ACC112 (cell line): ENCODE measurements at regions not wholly inside any gene's neighbourhood (a gene's known extent, or its start where the extent isn't known, plus 50 kb on each side); places are given as distances from the start of the nearest gene placed in this dataset.

Experiments used
- H2AFZ ChIP-seq: fragments of 200-600 bp; sonication (generic); one replicate; pipeline ENCODE4 v1.6.0; 2017; ENCODE audit warnings: antibody characterized with exemption, low read length; ENCODE audit not compliant: unreplicated experiment
- H3K27ac ChIP-seq: fragments of 200-600 bp; sonication (generic); 2 replicates; pipeline ENCODE4 v1.5.1; 2014; ENCODE audit warnings: low read depth, mild to moderate bottlenecking, antibody characterized with exemption, low read length, moderate library complexity
- H3K27me3 ChIP-seq: fragments of 200-600 bp; sonication (generic); 2 replicates; pipeline ENCODE4 v1.6.1; 2014; ENCODE audit warnings: mild to moderate bottlenecking, antibody characterized with exemption, low read length, moderate library complexity, mixed read lengths; ENCODE audit not compliant: insufficient read depth
- H3K36me3 ChIP-seq: fragments of 200-600 bp; sonication (generic); 2 replicates; pipeline ENCODE4 v1.6.1; 2016; ENCODE audit warnings: mild to moderate bottlenecking, antibody characterized with exemption, low read length, moderate library complexity, mixed read lengths; ENCODE audit not compliant: insufficient read depth
- H3K4me1 ChIP-seq: fragments of 200-600 bp; sonication (generic); one replicate; pipeline ENCODE4 v1.6.1; 2016; ENCODE audit warnings: low read length, mixed read lengths; ENCODE audit not compliant: insufficient read depth, unreplicated experiment, control insufficient read depth
- H3K4me3 ChIP-seq: fragments of 200-600 bp; sonication (generic); 2 replicates; pipeline ENCODE4 v1.5.1; 2014; ENCODE audit warnings: mild to moderate bottlenecking, low read depth, low read length
- H3K79me2 ChIP-seq: fragments of 200-600 bp; sonication (generic); one replicate; pipeline ENCODE4 v1.6.0; 2016; ENCODE audit warnings: low read length; ENCODE audit not compliant: control insufficient read depth, unreplicated experiment, insufficient read depth

DNA sequence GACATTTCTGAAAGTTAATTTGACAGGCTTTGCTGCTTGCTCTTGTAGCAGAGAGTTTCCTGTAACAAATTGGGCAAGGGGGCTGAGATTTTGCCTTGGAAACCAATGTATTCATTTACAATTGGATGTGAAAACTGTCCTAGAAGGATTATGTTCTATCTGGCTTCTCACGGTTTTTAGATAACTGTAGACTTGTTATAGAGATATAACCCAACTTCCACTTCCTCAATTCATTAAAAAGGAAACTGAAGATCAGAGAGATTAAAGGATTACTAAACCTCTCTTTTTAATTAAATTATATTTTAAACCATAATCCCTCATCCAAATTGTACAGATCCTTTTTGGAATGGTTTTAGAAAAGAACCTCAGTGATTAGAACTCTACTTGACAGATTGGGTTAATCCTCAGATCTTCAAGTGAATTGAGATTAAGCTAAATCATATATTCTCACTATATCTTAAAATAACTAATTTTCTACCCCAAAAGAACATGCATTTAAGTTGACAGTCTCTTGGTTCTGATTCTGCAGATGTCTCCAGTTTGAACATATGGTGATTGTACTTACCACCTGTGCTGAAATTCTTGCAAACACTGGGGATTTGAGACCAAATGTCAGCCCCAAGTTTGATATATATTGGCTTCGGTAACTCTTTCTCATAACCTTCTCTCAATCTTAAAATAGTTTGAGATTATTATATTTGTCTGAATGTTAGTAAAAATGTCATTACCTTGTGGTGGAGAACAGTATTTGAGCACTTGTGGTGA lies 130.1 kb upstream of the C9orf72 start:
- Histone ChIP-seq H3K4me1 (no peaks in the 10 kb centered on the region), H3K27me3 (no peaks in the 10 kb centered on the region), H2AFZ (no peak overlapping the region), H3K36me3 (no peaks in the 10 kb centered on the region), H3K79me2 (no peaks in the 10 kb centered on the region), H3K27ac (no peak overlapping the region), H3K4me3 (no peak overlapping the region)

DNA sequence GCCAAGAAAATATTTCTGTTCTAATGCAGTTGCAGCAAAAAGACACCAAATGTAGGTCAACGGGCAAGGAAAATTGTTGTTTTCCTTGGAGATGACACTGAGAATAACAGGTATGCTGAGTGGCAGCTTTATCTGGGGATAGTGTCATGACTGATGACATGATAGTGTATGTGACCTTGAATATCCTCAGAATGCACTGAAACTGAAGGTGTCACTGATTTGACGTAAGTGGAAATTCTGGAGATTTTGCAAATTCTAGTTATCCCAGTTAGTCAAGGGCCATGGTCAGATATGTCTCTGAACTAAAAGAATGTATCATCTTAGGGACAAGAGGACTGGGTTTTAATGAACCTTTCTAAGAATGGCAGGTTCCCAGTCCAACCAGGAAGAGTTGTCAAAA lies 138.0 kb upstream of the C9orf72 start:
- H3K36me3 ChIP-seq: no peaks in the 10 kb centered on the region
- H3K27ac ChIP-seq: no peak overlapping the region
- no peak overlapping the region for H3K4me3 ChIP-seq
- H3K4me1 ChIP-seq: no peaks in the 10 kb centered on the region
- no peak overlapping the region for H2AFZ ChIP-seq
- no peaks in the 10 kb centered on the region for H3K79me2 ChIP-seq
- no peaks in the 10 kb centered on the region for H3K27me3 ChIP-seq

DNA sequence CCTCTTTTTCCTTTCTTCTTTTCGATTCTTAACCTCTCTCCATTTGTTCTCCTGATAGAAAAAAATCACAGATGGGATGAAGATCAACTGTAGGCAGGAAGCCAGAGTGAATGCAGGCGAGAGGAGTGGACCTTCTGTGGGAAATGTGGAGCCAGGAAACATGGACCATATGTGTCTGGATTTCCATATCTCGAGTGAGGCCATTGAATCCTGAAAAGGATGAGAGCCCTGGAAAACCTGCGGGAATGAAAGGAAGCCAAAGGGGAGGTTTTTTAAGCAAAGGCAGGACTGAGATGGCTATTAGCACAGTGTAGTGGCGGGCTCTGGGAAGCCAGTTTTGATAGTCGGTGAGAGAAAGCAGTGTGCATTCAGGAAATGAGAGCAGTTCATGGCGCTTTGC lies 139.5 kb upstream of the C9orf72 start:
- Histone ChIP-seq H3K4me1 (no peaks in the 10 kb centered on the region), H2AFZ (no peak overlapping the region), H3K79me2 (no peaks in the 10 kb centered on the region), H3K36me3 (no peaks in the 10 kb centered on the region), H3K27me3 (no peaks in the 10 kb centered on the region), H3K27ac (no peak overlapping the region), H3K4me3 (no peak overlapping the region)

DNA sequence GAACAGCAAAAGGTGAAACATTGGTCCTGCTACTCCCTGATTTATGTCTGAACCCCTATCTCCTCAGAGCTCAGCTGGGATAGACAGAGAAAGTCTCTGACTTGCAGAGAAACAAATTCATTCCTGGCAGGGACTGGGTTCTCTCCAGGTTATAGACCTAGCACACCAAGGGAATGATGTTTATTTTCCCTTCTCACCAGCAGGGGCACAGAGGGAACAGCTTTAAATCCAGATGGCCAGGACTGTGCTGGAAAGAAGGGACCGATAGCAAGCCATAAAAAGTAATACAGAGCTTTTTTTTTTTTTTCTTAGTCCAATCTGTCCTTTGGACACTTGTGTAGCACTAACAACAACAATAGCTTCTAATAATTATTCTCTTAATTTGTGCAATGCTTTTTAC lies 141.1 kb upstream of the C9orf72 start:
- H3K79me2 ChIP-seq: no peaks in the 10 kb centered on the region
- no peaks in the 10 kb centered on the region for H3K4me1 ChIP-seq
- no peak overlapping the region for H3K4me3 ChIP-seq
- no peak overlapping the region for H2AFZ ChIP-seq
- H3K27ac ChIP-seq: no peak overlapping the region
- H3K36me3 ChIP-seq: no peaks in the 10 kb centered on the region
- no peaks in the 10 kb centered on the region for H3K27me3 ChIP-seq

DNA sequence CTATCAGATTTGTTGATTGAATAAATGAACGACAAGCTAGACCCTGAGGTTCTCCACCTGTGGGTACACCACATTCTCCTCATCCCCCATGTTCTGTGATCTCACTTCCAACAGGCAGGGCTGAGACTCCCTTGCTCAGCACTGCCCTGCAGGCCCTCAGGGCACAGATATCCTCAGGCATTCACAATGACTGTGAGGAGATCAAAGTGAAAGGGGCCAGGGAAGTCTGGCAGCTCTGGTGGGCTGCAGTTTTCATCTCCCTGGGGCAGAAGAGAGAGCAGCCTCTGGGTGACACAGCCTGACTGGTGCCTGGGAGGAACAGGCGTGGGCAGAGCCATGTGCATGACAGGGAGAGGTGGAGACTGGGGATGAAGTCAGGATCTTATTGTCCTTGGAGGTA lies 142.4 kb upstream of the C9orf72 start:
- Histone ChIP-seq H3K4me3 (no peak overlapping the region), H3K4me1 (no peaks in the 10 kb centered on the region), H2AFZ (no peak overlapping the region)

DNA sequence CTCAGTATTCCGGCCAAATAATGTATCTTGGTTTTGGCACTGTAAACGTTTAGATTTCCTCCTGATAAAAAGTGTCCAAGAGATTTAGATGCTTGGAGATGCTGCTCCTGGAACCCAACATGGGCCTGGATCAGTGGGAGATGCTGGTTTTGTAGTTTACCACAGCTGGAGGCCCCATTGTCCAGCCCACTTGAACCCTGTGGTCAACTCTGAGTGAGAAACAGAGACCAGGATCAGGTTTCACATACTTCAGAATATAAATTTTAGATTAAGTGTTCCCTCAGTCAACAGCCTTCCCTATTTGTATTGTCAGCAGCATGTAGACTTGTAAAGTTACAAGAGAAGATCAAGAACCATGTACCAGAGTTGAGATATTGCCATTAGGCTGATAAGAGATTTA lies 144.7 kb upstream of the C9orf72 start:
- H3K27me3 ChIP-seq: peaks cover 3% of the 10 kb centered on the region; the same call in 1 of the 2 replicates
- no peak overlapping the region for H3K4me3 ChIP-seq
- no peak overlapping the region for H3K27ac ChIP-seq
- no peak overlapping the region for H2AFZ ChIP-seq
- H3K79me2 ChIP-seq: no peaks in the 10 kb centered on the region
- H3K36me3 ChIP-seq: no peaks in the 10 kb centered on the region
- no peaks in the 10 kb centered on the region for H3K4me1 ChIP-seq

More for the DNA sequence above, 142.4 kb upstream of the C9orf72 start:
- Histone ChIP-seq H3K36me3 (no peaks in the 10 kb centered on the region), H3K27me3 (peaks cover 2% of the 10 kb centered on the region; the same call in 1 of the 2 replicates), H3K27ac (no peak overlapping the region), H3K79me2 (no peaks in the 10 kb centered on the region)

DNA sequence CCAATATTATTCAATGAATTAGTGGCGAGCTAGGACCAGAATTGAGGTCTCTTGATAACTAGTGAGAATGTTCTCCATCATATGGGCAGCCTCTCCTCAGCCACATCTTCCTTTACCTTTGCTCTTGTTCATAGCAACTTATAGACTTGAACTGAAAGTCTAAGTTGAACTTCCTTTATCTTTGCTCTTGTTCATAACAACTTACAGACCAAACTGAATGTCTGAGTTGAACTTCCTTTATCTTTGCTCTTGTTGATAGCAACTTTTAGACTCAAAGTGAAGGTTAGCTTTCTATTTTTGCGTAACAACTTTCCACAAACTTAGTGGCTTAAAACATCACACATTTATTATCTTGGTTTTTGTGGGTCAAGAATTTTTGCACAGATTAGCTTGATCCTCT lies 146.4 kb upstream of the C9orf72 start:
- H3K4me3 ChIP-seq: no peak overlapping the region
- peaks cover 3% of the 10 kb centered on the region for H3K27me3 ChIP-seq
- no peak overlapping the region for H3K27ac ChIP-seq
- H2AFZ ChIP-seq: no peak overlapping the region
- no peaks in the 10 kb centered on the region for H3K4me1 ChIP-seq
- H3K79me2 ChIP-seq: no peaks in the 10 kb centered on the region
- no peaks in the 10 kb centered on the region for H3K36me3 ChIP-seq

DNA sequence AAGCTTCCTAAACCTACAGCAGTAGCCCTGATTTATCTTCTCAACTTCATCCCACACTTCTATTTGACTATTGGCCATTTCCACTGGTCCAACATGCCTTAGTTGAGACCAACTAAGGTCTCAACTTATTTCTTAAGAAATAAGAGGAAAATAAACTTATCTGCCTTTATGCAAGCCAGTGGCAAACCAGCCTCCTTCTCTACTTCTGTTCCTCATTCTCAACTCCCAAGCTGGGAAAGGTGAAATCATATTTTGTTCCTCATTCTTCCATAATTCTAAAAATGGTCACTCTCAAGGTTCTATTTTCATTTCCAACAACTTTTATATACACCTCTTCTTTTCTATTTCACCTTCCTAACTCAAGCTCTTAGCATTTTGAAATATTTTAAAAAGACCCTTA lies 149.6 kb upstream of the C9orf72 start:
- Histone ChIP-seq H3K36me3 (no peaks in the 10 kb centered on the region), H3K79me2 (no peaks in the 10 kb centered on the region), H3K4me3 (no peak overlapping the region), H3K27ac (no peak overlapping the region), H2AFZ (no peak overlapping the region), H3K27me3 (peaks cover 3% of the 10 kb centered on the region), H3K4me1 (no peaks in the 10 kb centered on the region)

DNA sequence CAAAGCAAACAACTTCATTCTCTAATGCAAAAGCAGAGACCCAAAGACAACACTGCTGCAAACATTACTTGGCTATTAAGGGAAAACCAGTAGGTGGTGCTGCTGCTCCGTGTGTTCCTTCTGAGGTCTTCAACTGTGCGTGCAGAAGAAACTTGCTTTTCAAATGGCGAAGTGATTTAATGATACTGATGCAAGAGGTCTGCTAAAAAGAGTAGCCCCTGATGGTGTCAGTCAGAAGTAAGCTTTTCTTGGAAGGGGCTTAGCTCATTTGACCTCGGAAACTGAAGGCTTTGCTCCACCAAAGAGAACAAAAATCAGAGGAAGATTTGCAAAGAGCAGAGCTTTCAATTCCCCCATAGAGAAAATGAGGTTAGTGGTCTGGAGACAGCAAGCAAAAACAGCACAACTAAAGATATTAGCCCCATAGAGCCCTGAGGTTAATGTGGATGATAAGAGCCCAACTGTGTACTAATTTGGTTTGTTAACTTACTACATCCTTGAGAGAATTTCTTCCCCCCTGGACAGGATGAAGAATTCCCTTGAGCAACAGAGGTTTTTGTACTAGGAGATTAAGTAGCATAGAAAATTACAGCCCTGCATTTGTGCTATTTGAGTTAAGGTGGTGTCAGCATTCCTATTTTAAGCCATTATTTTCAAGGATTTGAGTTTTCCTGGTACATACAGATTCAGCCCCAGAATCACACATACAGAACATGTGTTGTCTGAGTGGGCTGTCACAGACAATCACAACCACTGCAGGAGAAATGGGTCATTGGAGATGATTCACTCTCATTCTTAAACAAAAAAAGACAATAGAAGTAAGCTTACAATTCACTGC lies 153.2 kb upstream of the C9orf72 start:
- Histone ChIP-seq H3K79me2 (no peaks in the 10 kb centered on the region), H3K27ac (no peak overlapping the region), H3K4me3 (no peak overlapping the region), H2AFZ (no peak overlapping the region), H3K36me3 (no peaks in the 10 kb centered on the region), H3K4me1 (no peaks in the 10 kb centered on the region), H3K27me3 (no peaks in the 10 kb centered on the region; the same call in 1 of the 2 replicates)

DNA sequence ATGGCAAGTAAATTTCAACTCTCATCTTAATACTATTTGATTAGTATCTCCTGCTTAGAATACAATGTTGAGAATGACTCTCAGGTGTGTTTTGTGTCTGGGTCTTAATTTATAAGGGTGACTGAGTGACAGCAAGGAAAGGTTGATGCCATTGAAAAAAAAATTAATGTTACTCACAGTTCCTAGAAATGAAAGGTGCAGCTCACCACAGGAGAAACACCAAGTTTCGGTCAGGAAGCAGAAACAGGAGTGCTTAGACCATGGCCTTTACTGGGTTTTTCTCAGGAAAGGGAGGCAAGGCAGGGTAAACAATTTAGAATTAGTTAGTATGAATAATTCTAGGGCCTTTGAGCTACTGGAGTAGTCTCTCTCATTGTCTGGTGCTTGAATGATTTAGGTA lies 159.2 kb upstream of the C9orf72 start:
- Histone ChIP-seq H2AFZ (no peak overlapping the region), H3K27ac (no peak overlapping the region), H3K79me2 (no peaks in the 10 kb centered on the region), H3K36me3 (no peaks in the 10 kb centered on the region), H3K4me1 (no peaks in the 10 kb centered on the region), H3K4me3 (no peak overlapping the region), H3K27me3 (no peaks in the 10 kb centered on the region)

DNA sequence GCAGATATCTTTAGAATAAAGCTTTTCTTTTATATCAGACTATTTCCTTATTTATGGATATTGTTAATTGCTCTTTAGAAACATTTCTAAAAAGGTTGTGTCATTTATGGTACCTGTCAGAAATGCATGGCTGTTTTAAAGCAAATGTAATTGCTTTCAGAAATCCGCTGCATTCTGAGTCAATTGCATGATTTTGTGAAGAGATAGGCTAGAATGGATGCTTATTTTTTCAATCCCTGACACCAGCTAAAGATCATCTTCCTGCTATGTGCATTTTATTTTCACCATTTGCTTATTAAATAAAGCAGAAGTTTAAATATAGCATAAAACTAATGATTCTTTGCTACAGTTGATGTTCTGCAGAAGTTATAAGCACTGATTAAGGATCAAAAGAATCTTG lies 170.2 kb upstream of the C9orf72 start:
- H3K4me3 ChIP-seq: no peak overlapping the region
- no peaks in the 10 kb centered on the region for H3K27me3 ChIP-seq
- no peak overlapping the region for H3K27ac ChIP-seq
- no peaks in the 10 kb centered on the region for H3K36me3 ChIP-seq
- H3K4me1 ChIP-seq: no peaks in the 10 kb centered on the region
- no peak overlapping the region for H2AFZ ChIP-seq
- H3K79me2 ChIP-seq: no peaks in the 10 kb centered on the region
